Upper lobe of left lung (tissue), 6 donors: ENCODE measurements at regions not wholly inside any gene's neighbourhood (a gene's known extent, or its start where the extent isn't known, plus 50 kb on each side); places are given as distances from the start of the nearest gene placed in this dataset.

Source experiments
- ATAC-seq, 2 donors: fragments of 200-7000 bp; cut with Tn5 transposase; one replicate each; pipeline ENCODE4 v1.9.1; 2022; ENCODE audit warnings: mild to moderate bottlenecking in 2 of 2, moderate library complexity in 2 of 2; ENCODE audit not compliant: low FRiP score in 2 of 2
- DNase-seq, 2 donors: peaks; one replicate each; pipeline ENCODE4 v3.0.0-alpha.2; 2019 to 2020
- H3K27ac ChIP-seq, 4 donors: fragments of 200-600 bp; sonication (generic); one replicate each; pipeline ENCODE4 v1.5.1; 2016 to 2019
- H3K27me3 ChIP-seq, 4 donors: fragments of 200-600 bp; sonication (generic); one replicate each; pipeline ENCODE4 v1.5.1; 2017 to 2019
- H3K36me3 ChIP-seq, 4 donors: fragments of 200-600 bp; sonication (generic); one replicate each; pipeline ENCODE4 v1.5.1; 2016 to 2019
- H3K4me1 ChIP-seq, 4 donors: fragments of 200-600 bp; sonication (generic); one replicate each; pipeline ENCODE4 v1.5.1; 2018 to 2019
- H3K4me3 ChIP-seq, 4 donors: fragments of 200-600 bp; sonication (generic); one replicate each; pipeline ENCODE4 v1.5.1; 2017 to 2019; ENCODE audit warnings: mild to moderate bottlenecking in 2 of 4, moderate library complexity in 1 of 4
- H3K9me3 ChIP-seq, 4 donors: fragments of 200-600 bp; sonication (generic); one replicate each; pipeline ENCODE4 v1.5.1; 2018 to 2019
- EP300 ChIP-seq, 4 donors: sonication (generic); formaldehyde crosslinking; IDR thresholded peaks; one replicate each; pipeline ENCODE4 v1.5.1; 2017; ENCODE audit warnings: antibody characterized with exemption in 4 of 4, control low read depth in 2 of 4
- POLR2A ChIP-seq, 4 donors: fragments of 450-650 bp; IDR thresholded peaks; one replicate each; pipeline ENCODE4 v1.5.1; 2016 to 2017; ENCODE audit warnings: antibody characterized with exemption in 4 of 4, mild to moderate bottlenecking in 2 of 4
- POLR2AphosphoS5 ChIP-seq, 2 donors: sonication (generic); formaldehyde crosslinking; IDR thresholded peaks; one replicate each; pipeline ENCODE4 v1.5.1; 2017; ENCODE audit warnings: antibody characterized with exemption in 2 of 2
- WGBS, 2 donors: methylation state at CpG; one replicate each; pipeline ENCODE4 v1.1.5; 2017 to 2018; 5-methylcytosine and 5-hydroxymethylcytosine counted together
- small RNA-seq, 4 donors: library from RNA; depleted of rRNA; stranded (forward); fragments of <200 nt; gene quantifications; one replicate each; pipeline ENCODE3, GENCODE V24; 2016
- TF ChIP-seq, protein P1 (sequence below), 6 experiments: fragments of 450-650 bp in 4 of 6; fragments of 200-600 bp in 2 of 6; sonication (generic) in 2 of 6; IDR thresholded peaks; one replicate each; pipeline ENCODE4 v1.5.1; 2016 to 2019; ENCODE audit warnings: antibody characterized with exemption in 6 of 6
- donor health status: DM: no; HTN: no; CAD: no; lungs with moderate emphysema.
- donor health status: DM: no; HTN: yes; CAD: no; lungs with severe emphysema.

DNA sequence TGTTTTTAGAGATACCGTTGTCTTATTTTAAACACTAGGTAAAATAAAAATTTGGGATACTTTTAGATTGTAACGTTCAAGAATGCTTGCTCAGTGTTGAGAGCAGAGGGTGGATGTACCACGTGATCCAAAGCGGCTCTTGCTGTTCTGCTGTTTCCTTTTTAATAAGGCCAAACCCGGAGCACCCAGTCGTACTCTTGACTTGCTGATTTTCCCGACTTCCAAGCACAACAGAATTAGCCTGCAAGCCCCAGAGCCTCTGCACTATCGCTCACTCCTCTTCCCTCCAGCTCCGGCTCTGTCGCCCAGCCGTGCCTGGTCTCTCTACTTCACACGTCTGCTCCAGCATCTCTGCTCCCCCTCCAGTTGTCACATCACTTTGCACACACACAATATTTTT lies 77.3 kb downstream of the EMP1 start:
- no peak for ATAC-seq
- TF ChIP-seq POLR2A (IDR thresholded peaks at IDR 0.05) (no peak), POLR2AphosphoS5 (IDR thresholded peaks at IDR 0.05) (no peak), EP300 (IDR thresholded peaks at IDR 0.05) (no peak)
- TF ChIP-seq, protein P1, sequence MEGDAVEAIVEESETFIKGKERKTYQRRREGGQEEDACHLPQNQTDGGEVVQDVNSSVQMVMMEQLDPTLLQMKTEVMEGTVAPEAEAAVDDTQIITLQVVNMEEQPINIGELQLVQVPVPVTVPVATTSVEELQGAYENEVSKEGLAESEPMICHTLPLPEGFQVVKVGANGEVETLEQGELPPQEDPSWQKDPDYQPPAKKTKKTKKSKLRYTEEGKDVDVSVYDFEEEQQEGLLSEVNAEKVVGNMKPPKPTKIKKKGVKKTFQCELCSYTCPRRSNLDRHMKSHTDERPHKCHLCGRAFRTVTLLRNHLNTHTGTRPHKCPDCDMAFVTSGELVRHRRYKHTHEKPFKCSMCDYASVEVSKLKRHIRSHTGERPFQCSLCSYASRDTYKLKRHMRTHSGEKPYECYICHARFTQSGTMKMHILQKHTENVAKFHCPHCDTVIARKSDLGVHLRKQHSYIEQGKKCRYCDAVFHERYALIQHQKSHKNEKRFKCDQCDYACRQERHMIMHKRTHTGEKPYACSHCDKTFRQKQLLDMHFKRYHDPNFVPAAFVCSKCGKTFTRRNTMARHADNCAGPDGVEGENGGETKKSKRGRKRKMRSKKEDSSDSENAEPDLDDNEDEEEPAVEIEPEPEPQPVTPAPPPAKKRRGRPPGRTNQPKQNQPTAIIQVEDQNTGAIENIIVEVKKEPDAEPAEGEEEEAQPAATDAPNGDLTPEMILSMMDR (IDR thresholded peaks at IDR 0.05): no peak
- no peak for DNase-seq
- H3K4me1 ChIP-seq: peaks cover 0 to 12% (median 8%) of the 10 kb centered on the region in 4 donors
- no peaks in the 10 kb centered on the region for H3K36me3 ChIP-seq
- WGBS, 2 donors: 66 to 72% methylated on average over 12 of the region's 12 CpGs
- H3K9me3 ChIP-seq: no peaks in the 10 kb centered on the region
- H3K27ac ChIP-seq: no peak overlapping the region
- H3K27me3 ChIP-seq: peaks cover 0 to 3% (median 0%) of the 10 kb centered on the region in 4 donors
- H3K4me3 ChIP-seq: no peak overlapping the region

DNA sequence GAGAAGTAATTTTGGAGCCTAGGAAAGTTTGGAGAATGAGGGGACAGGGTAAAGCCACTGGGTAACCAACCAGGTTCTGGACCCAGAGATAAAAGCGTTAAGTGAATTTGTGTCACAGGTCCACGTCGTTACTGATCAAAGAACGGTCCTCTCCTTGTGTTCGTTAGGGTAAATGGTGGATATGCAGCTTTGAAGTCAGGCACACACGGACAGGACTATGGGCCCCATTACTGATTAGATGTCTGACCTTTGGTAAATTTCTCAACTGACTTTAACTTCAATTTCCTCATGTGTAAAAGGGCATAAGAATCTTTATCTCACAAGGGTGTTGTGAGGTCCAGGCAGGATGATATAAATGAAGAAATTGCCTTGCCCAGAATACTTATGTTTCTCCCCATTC lies 76.6 kb downstream of the EMP1 start:
- Histone ChIP-seq H3K27ac (no peak overlapping the region), H3K36me3 (no peaks in the 10 kb centered on the region), H3K9me3 (no peaks in the 10 kb centered on the region), H3K27me3 (peaks cover 0 to 3% (median 0%) of the 10 kb centered on the region in 4 donors), H3K4me3 (no peak overlapping the region), H3K4me1 (peaks cover 0 to 7% (median 3%) of the 10 kb centered on the region in 4 donors)
- no peak for DNase-seq
- 78 to 87% methylated on average over 6 of the region's 6 CpGs for WGBS, 2 donors
- ATAC-seq: no peak
- TF ChIP-seq, protein P1 (IDR thresholded peaks at IDR 0.05): no peak
- TF ChIP-seq EP300 (IDR thresholded peaks at IDR 0.05) (no peak), POLR2AphosphoS5 (IDR thresholded peaks at IDR 0.05) (no peak)

DNA sequence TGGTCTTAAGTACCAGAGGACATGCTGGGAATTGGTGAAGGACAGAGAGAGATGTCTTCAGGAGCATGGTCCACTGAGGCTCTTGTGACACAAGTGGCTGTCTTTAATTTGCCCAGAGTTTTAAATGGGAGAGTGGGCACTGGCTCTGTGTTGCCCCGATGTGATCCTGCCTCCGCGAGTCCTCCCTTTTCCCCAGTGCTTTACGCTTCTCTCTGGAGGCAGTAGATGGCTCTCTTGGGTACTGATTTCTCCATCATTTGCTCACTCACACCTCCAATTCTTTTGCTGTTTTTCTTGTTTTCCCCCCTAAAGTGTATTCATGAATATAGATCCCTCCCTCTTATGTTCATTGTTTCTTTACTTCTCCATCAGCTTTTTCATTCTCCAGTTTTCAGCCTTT lies 74.3 kb downstream of the EMP1 start:
- Histone ChIP-seq H3K9me3 (no peaks in the 10 kb centered on the region), H3K27me3 (peaks cover 0 to 3% (median 0%) of the 10 kb centered on the region in 4 donors), H3K36me3 (no peaks in the 10 kb centered on the region), H3K4me1 (no peaks in the 10 kb centered on the region), H3K4me3 (no peak overlapping the region), H3K27ac (no peak overlapping the region)
- ATAC-seq (no peak), DNase-seq (no peak)
- 94 to 98% methylated on average over 4 of the region's 4 CpGs for WGBS, 2 donors
- TF ChIP-seq EP300 (IDR thresholded peaks at IDR 0.05): no peak

Small RNA genes in the stretch of these regions (small RNA-seq; reads per million reads assigned to genes)
- gene RNA5SP353 (0 to 0.29 (median 0.09) reads per million in 4 donors), gene RNU6-590P (0 reads per million in 4 donors)
